DND-41 (cell line): ENCODE measurements at regions not wholly inside any gene's neighbourhood (a gene's known extent, or its start where the extent isn't known, plus 50 kb on each side); places are given as distances from the start of the nearest gene placed in this dataset.

Source experiments
- ATAC-seq: fragments of 200-7000 bp; cut with Tn5 transposase; 3 replicates; pipeline ENCODE4 v1.9.1; 2021; ENCODE audit warnings: low read depth; ENCODE audit not compliant: insufficient read depth
- DNase-seq: peaks from one replicate; pipeline ENCODE4 v3.0.0-alpha.2; 2020
- H2AFZ ChIP-seq: 2 replicates; pipeline ENCODE4 v1.6.0; 2012; ENCODE audit warnings: low read depth, low read length
- H3K27ac ChIP-seq: 2 replicates; pipeline ENCODE4 v1.5.1; 2012; ENCODE audit warnings: low read length, inconsistent platforms
- H3K27me3 ChIP-seq: fragments of 200-600 bp; sonication (generic); 2 replicates; pipeline ENCODE4 v1.6.0; 2012; ENCODE audit warnings: low read length, mild to moderate bottlenecking, inconsistent platforms; ENCODE audit not compliant: insufficient read depth, poor library complexity
- H3K36me3 ChIP-seq: 2 replicates; pipeline ENCODE4 v1.5.1; 2012; ENCODE audit warnings: low read length, inconsistent platforms; ENCODE audit not compliant: insufficient read depth
- H3K4me1 ChIP-seq: 2 replicates; pipeline ENCODE4 v1.5.1; 2012; ENCODE audit warnings: mild to moderate bottlenecking, low read length; ENCODE audit not compliant: insufficient read depth
- H3K4me2 ChIP-seq: 2 replicates; pipeline ENCODE4 v1.6.0; 2012; ENCODE audit warnings: mild to moderate bottlenecking, moderate library complexity, low read length, inconsistent platforms; ENCODE audit not compliant: insufficient read depth
- H3K4me3 ChIP-seq, 2 experiments: fragments of 200-600 bp in 1 of 2; shearing (Covaris generic) in 1 of 2; 2 replicates each; pipeline ENCODE4 v1.5.1; 2012 to 2016; ENCODE audit warnings: inconsistent platforms in 2 of 2, low read length in 2 of 2, mild to moderate bottlenecking in 2 of 2, low read depth in 1 of 2, moderate library complexity in 1 of 2
- H3K79me2 ChIP-seq: 2 replicates; pipeline ENCODE4 v1.6.0; 2012; ENCODE audit warnings: low read length, inconsistent platforms; ENCODE audit not compliant: insufficient read depth
- H3K9ac ChIP-seq: 2 replicates; pipeline ENCODE4 v1.6.0; 2012; ENCODE audit warnings: low read depth, mild to moderate bottlenecking, inconsistent platforms, low read length, moderate library complexity
- H3K9me3 ChIP-seq: 2 replicates; pipeline ENCODE4 v1.5.1; 2012; ENCODE audit warnings: low read length, moderate library complexity, mild to moderate bottlenecking, inconsistent platforms; ENCODE audit not compliant: insufficient read depth, severe bottlenecking
- H4K20me1 ChIP-seq: 2 replicates; pipeline ENCODE4 v1.6.0; 2012; ENCODE audit warnings: low read length; ENCODE audit not compliant: insufficient read depth
- CTCF ChIP-seq: IDR thresholded peaks from 2 replicates; pipeline ENCODE4 v1.5.1; 2012; ENCODE audit warnings: borderline replicate concordance, low read length, moderate library complexity, mild to moderate bottlenecking; ENCODE audit not compliant: poor library complexity, severe bottlenecking; ENCODE audit errors: extremely low read depth
- EZH2 ChIP-seq: IDR thresholded peaks from 3 replicates; pipeline ENCODE4 v1.6.1; 2012; ENCODE audit warnings: borderline replicate concordance, low read depth, mild to moderate bottlenecking, moderate library complexity, low read length, inconsistent platforms; ENCODE audit not compliant: severe bottlenecking

GRCh38 chr2:48213646-48214045, 100.8 kb upstream of the FOXN2 start:
- DNase-seq = no peak
- Histone ChIP-seq H3K4me1 (no peaks in the 10 kb centered on the region), H3K9ac (no peak overlapping the region), H3K27me3 (no peaks in the 10 kb centered on the region), H3K4me2 (no peak overlapping the region), H3K36me3 (no peaks in the 10 kb centered on the region), H3K79me2 (no peaks in the 10 kb centered on the region), H4K20me1 (no peaks in the 10 kb centered on the region), H3K9me3 (no peaks in the 10 kb centered on the region), H2AFZ (no peak overlapping the region), H3K27ac (no peak overlapping the region), H3K4me3 (no peak overlapping the region)
- TF ChIP-seq CTCF (no peak), EZH2 (no peak)
- no peak for ATAC-seq

GRCh38 chr2:48218169-48218568, 96.3 kb upstream of the FOXN2 start:
- H2AFZ ChIP-seq = no peak overlapping the region
- no peak overlapping the region for H3K4me2 ChIP-seq
- H3K27ac ChIP-seq = no peak overlapping the region
- no peaks in the 10 kb centered on the region for H3K36me3 ChIP-seq
- DNase-seq = no peak
- H3K4me3 ChIP-seq = no peak overlapping the region
- H4K20me1 ChIP-seq = no peaks in the 10 kb centered on the region
- no peaks in the 10 kb centered on the region for H3K27me3 ChIP-seq
- no peaks in the 10 kb centered on the region for H3K4me1 ChIP-seq
- H3K9ac ChIP-seq = no peak overlapping the region
- H3K79me2 ChIP-seq = no peaks in the 10 kb centered on the region
- ATAC-seq = no peak
- H3K9me3 ChIP-seq = no peaks in the 10 kb centered on the region
- TF ChIP-seq EZH2 = no peak
- TF ChIP-seq CTCF = no peak

- Histone ChIP-seq H3K4me2 (no peak overlapping the region), H3K36me3 (no peaks in the 10 kb centered on the region), H3K79me2 (no peaks in the 10 kb centered on the region), H3K27me3 (no peaks in the 10 kb centered on the region), H3K4me1 (no peaks in the 10 kb centered on the region), H3K9ac (no peak overlapping the region), H3K9me3 (no peaks in the 10 kb centered on the region), H3K4me3 (no peak overlapping the region), H2AFZ (no peak overlapping the region), H3K27ac (no peak overlapping the region), H4K20me1 (no peaks in the 10 kb centered on the region)
- ATAC-seq (no peak), DNase-seq (no peak)
- TF ChIP-seq EZH2 = no peak
- TF ChIP-seq CTCF = no peak
These were observed 95.3 kb upstream of the FOXN2 start for GRCh38 chr2:48219234-48219554.
